Tibial nerve (tissue), 4 donors: ENCODE measurements at regions not wholly inside any gene's neighbourhood (a gene's known extent, or its start where the extent isn't known, plus 50 kb on each side); places are given as distances from the start of the nearest gene placed in this dataset.

Source experiments
- DNase-seq, 2 donors: peaks; one replicate each; pipeline ENCODE4 v3.0.0-alpha.2; 2019; ENCODE audit warnings: low spot score in 2 of 2
- H3K27ac ChIP-seq, 4 donors: fragments of 200-600 bp; sonication (generic) in 3 of 4; one replicate each; pipeline ENCODE4 v1.5.1; 2017 to 2019; ENCODE audit warnings: mild to moderate bottlenecking in 1 of 4
- H3K27me3 ChIP-seq, 2 donors: fragments of 200-600 bp; sonication (generic) in 1 of 2; one replicate each; pipeline versions ENCODE4 v1.5.1 to v1.6.0; 2017 to 2019
- H3K36me3 ChIP-seq, 3 donors: fragments of 200-600 bp; sonication (generic); one replicate each; pipeline ENCODE4 v1.5.1; 2018 to 2019
- H3K4me1 ChIP-seq, 4 donors: fragments of 200-600 bp; sonication (generic) in 3 of 4; one replicate each; pipeline ENCODE4 v1.5.1; 2017 to 2019
- H3K4me3 ChIP-seq, 4 donors: fragments of 200-600 bp; sonication (generic) in 3 of 4; one replicate each; pipeline ENCODE4 v1.5.1; 2017 to 2019; ENCODE audit warnings: mild to moderate bottlenecking in 1 of 4, moderate library complexity in 1 of 4
- H3K9me3 ChIP-seq, 4 donors: fragments of 200-600 bp; sonication (generic) in 3 of 4; one replicate each; pipeline ENCODE4 v1.5.1; 2017 to 2019
- CTCF ChIP-seq, 5 experiments: fragments of 200-600 bp in 3 of 5; fragments of 450-650 bp in 2 of 5; sonication (generic) in 3 of 5; IDR thresholded peaks; one replicate each; pipeline ENCODE4 v1.5.1; 2016 to 2019; ENCODE audit warnings: antibody characterized with exemption in 5 of 5, mild to moderate bottlenecking in 3 of 5, moderate library complexity in 2 of 5
- EP300 ChIP-seq, 2 donors: sonication (generic); formaldehyde crosslinking; IDR thresholded peaks; one replicate each; pipeline ENCODE4 v1.6.1; 2017; ENCODE audit warnings: antibody characterized with exemption in 2 of 2, mild to moderate bottlenecking in 1 of 2
- POLR2A ChIP-seq, 2 donors: fragments of 450-650 bp; IDR thresholded peaks; one replicate each; pipeline ENCODE4 v1.6.1; 2017; ENCODE audit warnings: antibody characterized with exemption in 2 of 2, mild to moderate bottlenecking in 2 of 2, moderate library complexity in 2 of 2
- WGBS, 2 donors: methylation state at CpG; one replicate each; pipeline ENCODE4 v1.1.5; 2018; 5-methylcytosine and 5-hydroxymethylcytosine counted together

GRCh38 chr15:95948411-95948810 lies 382.1 kb upstream of the NR2F2 start:
- no peak for TF ChIP-seq CTCF (IDR thresholded peaks at IDR 0.05)
- no peak for TF ChIP-seq EP300 (IDR thresholded peaks at IDR 0.05)
- TF ChIP-seq POLR2A (IDR thresholded peaks at IDR 0.05) = no peak
- H3K27ac ChIP-seq = no peak overlapping the region
- peaks cover 0 to 11% (median 0%) of the 10 kb centered on the region in 4 donors for H3K4me1 ChIP-seq
- no peaks in the 10 kb centered on the region for H3K9me3 ChIP-seq
- no peaks in the 10 kb centered on the region for H3K36me3 ChIP-seq
- WGBS, 2 donors = 86 to 96% methylated on average over 8 of the region's 8 CpGs
- no peak overlapping the region for H3K4me3 ChIP-seq
- no peak for DNase-seq
- no peaks in the 10 kb centered on the region for H3K27me3 ChIP-seq

GRCh38 chr15:95953032-95953431 lies 377.5 kb upstream of the NR2F2 start:
- Histone ChIP-seq H3K27ac (no peak overlapping the region), H3K27me3 (no peaks in the 10 kb centered on the region), H3K36me3 (no peaks in the 10 kb centered on the region), H3K9me3 (peaks cover 0 to 9% (median 1%) of the 10 kb centered on the region in 4 donors), H3K4me3 (no peak overlapping the region), H3K4me1 (no peaks in the 10 kb centered on the region)
- no peak for DNase-seq
- 85 to 86% methylated on average over 4 of the region's 4 CpGs for whole genome bisulfite sequencing, 2 donors
- TF ChIP-seq POLR2A (IDR thresholded peaks at IDR 0.05) = no peak
- TF ChIP-seq EP300 (IDR thresholded peaks at IDR 0.05) = no peak
- no peak for TF ChIP-seq CTCF (IDR thresholded peaks at IDR 0.05)

- no peak for DNase-seq
- TF ChIP-seq EP300 (IDR thresholded peaks at IDR 0.05) (no peak), CTCF (IDR thresholded peaks at IDR 0.05) (no peak), POLR2A (IDR thresholded peaks at IDR 0.05) (no peak)
- WGBS, 2 donors = 68 to 69% methylated on average over 7 of the region's 7 CpGs
- no peaks in the 10 kb centered on the region for H3K36me3 ChIP-seq
- no peaks in the 10 kb centered on the region for H3K4me1 ChIP-seq
- no peaks in the 10 kb centered on the region for H3K27me3 ChIP-seq
- peaks cover 0 to 24% (median 6%) of the 10 kb centered on the region in 4 donors for H3K9me3 ChIP-seq
- H3K27ac ChIP-seq = no peak overlapping the region
- no peak overlapping the region for H3K4me3 ChIP-seq
Measured at GRCh38 chr15:95957861-95958260, 372.6 kb upstream of the NR2F2 start.

- no peak overlapping the region for H3K4me3 ChIP-seq
- no peaks in the 10 kb centered on the region for H3K4me1 ChIP-seq
- no peak overlapping the region for H3K27ac ChIP-seq
- peaks cover 0 to 25% (median 6%) of the 10 kb centered on the region in 4 donors for H3K9me3 ChIP-seq
- no peaks in the 10 kb centered on the region for H3K36me3 ChIP-seq
- no peaks in the 10 kb centered on the region for H3K27me3 ChIP-seq
- DNase-seq = no peak
- 61 to 66% methylated on average over 5 of the region's 5 CpGs for WGBS, 2 donors
- no peak for TF ChIP-seq EP300 (IDR thresholded peaks at IDR 0.05)
- TF ChIP-seq CTCF (IDR thresholded peaks at IDR 0.05) = no peak
- TF ChIP-seq POLR2A (IDR thresholded peaks at IDR 0.05) = no peak
Measured at GRCh38 chr15:95958382-95958781, 372.1 kb upstream of the NR2F2 start.

- Histone ChIP-seq H3K36me3 (no peaks in the 10 kb centered on the region), H3K27me3 (no peaks in the 10 kb centered on the region), H3K27ac (no peak overlapping the region), H3K4me3 (no peak overlapping the region), H3K9me3 (peaks cover 0 to 5% (median 0%) of the 10 kb centered on the region in 4 donors), H3K4me1 (peaks cover 0 to 13% (median 0%) of the 10 kb centered on the region in 4 donors)
- TF ChIP-seq POLR2A (IDR thresholded peaks at IDR 0.05) (no peak), CTCF (IDR thresholded peaks at IDR 0.05) (no peak), EP300 (IDR thresholded peaks at IDR 0.05) (no peak)
- DNase-seq = no peak
- WGBS, 2 donors = 97 to 98% methylated on average over 5 of the region's 5 CpGs
Measured at GRCh38 chr15:95968856-95969255, 361.6 kb upstream of the NR2F2 start.
